Midbrain (tissue), 1 donor: ENCODE measurements at regions not wholly inside any gene's neighbourhood (a gene's known extent, or its start where the extent isn't known, plus 50 kb on each side); places are given as distances from the start of the nearest gene placed in this dataset.

ENCODE experiments used
- DNase-seq: peaks from one replicate; lab custom pipeline; 2025; lab: John Stamatoyannopoulos, UW

- no peak for DNase-seq
Measured at GRCh38 chr2:17069564-17069963, 403.9 kb upstream of the CYRIA start.

- no peak for DNase-seq
Measured at GRCh38 chr2:17068021-17068420, 402.4 kb upstream of the CYRIA start.

- no peak for DNase-seq
Measured at GRCh38 chr2:17065536-17065935, 399.9 kb upstream of the CYRIA start.

GRCh38 chr2:17061028-17061427, 395.4 kb upstream of the CYRIA start:
- no peak for DNase-seq

- DNase-seq: no peak
Measured at GRCh38 chr2:17059458-17059857, 393.8 kb upstream of the CYRIA start.

GRCh38 chr2:17058772-17059402, 393.3 kb upstream of the CYRIA start:
- DNase-seq: no peak

- DNase-seq: no peak
Measured at GRCh38 chr2:17057109-17058017, 391.7 kb upstream of the CYRIA start.

GRCh38 chr2:17056236-17056635, 390.6 kb upstream of the CYRIA start:
- DNase-seq: no peak

GRCh38 chr2:17052001-17052400, 386.4 kb upstream of the CYRIA start:
- no peak for DNase-seq

GRCh38 chr2:17051538-17051937, 385.9 kb upstream of the CYRIA start:
- no peak for DNase-seq

- DNase-seq: no peak
Measured at GRCh38 chr2:17043173-17043572, 377.5 kb upstream of the CYRIA start.

GRCh38 chr2:17036361-17036760, 370.7 kb upstream of the CYRIA start:
- DNase-seq: no peak

- no peak for DNase-seq
Measured at GRCh38 chr2:17035010-17035409, 369.4 kb upstream of the CYRIA start.

GRCh38 chr2:17030047-17030446, 364.4 kb upstream of the CYRIA start:
- no peak for DNase-seq

- no peak for DNase-seq
Measured at GRCh38 chr2:17012297-17012696, 346.7 kb upstream of the CYRIA start.

GRCh38 chr2:17010104-17010503, 344.5 kb upstream of the CYRIA start:
- DNase-seq: no peak

GRCh38 chr2:17000184-17000482, 334.5 kb upstream of the CYRIA start:
- DNase-seq: no peak

- no peak for DNase-seq
Measured at GRCh38 chr2:16999347-17000183, 333.9 kb upstream of the CYRIA start.

- DNase-seq: no peak
Measured at GRCh38 chr2:16978301-16978700, 312.7 kb upstream of the CYRIA start.

GRCh38 chr2:16974688-16975087, 309.1 kb upstream of the CYRIA start:
- DNase-seq: no peak

- DNase-seq: no peak
Measured at GRCh38 chr2:16973586-16974286, 308.1 kb upstream of the CYRIA start.

- no peak for DNase-seq
Measured at GRCh38 chr2:16972276-16972675, 306.6 kb upstream of the CYRIA start.
